ENCODE measurements at regions not wholly inside any gene's neighbourhood (a gene's known extent, or its start where the extent isn't known, plus 50 kb on each side); places are given as distances from the start of the nearest gene placed in this dataset.

DNA sequence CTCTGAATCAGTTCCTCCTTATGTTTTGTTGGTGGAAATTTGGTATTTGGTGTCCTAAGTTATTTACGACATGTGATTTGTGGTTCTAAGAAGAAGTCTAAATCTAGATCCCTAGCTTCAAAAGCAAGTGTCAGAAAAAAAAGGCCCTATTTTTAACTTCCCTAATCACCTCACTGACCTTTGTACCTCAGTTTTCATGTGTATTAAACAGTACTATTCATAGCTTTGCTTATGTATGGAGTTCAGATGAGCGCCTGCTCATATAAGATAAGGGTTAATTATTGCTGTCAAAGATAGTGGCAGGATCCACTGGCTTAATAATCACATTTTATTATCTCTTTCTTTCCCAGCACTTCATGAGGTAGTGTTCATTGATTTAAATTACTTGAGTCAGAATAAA lies 318.2 kb downstream of the PARP8 start:
- DNase-seq (ENCODE audit: insufficient read length, low spot score, missing footprints): no peak

GRCh38 chr5:50990296-50990924 lies 324.0 kb downstream of the PARP8 start:
- H3K4me3 ChIP-seq (ENCODE audit: insufficient read depth, low read length): no peak overlapping the region
- no peak overlapping the region for H3K4me2 ChIP-seq (ENCODE audit: insufficient read depth, low read length)
- H3K27ac ChIP-seq (ENCODE audit: low read depth, low read length): no peak overlapping the region
- DNase-seq (ENCODE audit: insufficient read length, low spot score, missing footprints): no peak
- no peaks in the 10 kb centered on the region for H3K79me2 ChIP-seq (ENCODE audit: insufficient read depth, low read length)
- no peaks in the 10 kb centered on the region for H4K20me1 ChIP-seq (ENCODE audit: insufficient read depth, low read length)
- no peak overlapping the region for H2AFZ ChIP-seq (ENCODE audit: low read length)
- H3K27me3 ChIP-seq (ENCODE audit: insufficient read depth, low read length): no peaks in the 10 kb centered on the region
- H3K9me3 ChIP-seq (ENCODE audit: low read depth, low read length): no peaks in the 10 kb centered on the region
- H3K36me3 ChIP-seq (ENCODE audit: insufficient read depth, low read length): no peaks in the 10 kb centered on the region
- H3K4me1 ChIP-seq (ENCODE audit: insufficient read depth, low read length): no peaks in the 10 kb centered on the region
- TF ChIP-seq CTCF (IDR thresholded peaks at IDR 0.05; ENCODE audit: extremely low read depth, low read depth, low read length): no peak

More for the DNA sequence above, 318.2 kb downstream of the PARP8 start:
- H2AFZ ChIP-seq (ENCODE audit: low read length): no peak overlapping the region
- no peaks in the 10 kb centered on the region for H4K20me1 ChIP-seq (ENCODE audit: insufficient read depth, low read length)
- H3K36me3 ChIP-seq (ENCODE audit: insufficient read depth, low read length): no peaks in the 10 kb centered on the region
- TF ChIP-seq CTCF (IDR thresholded peaks at IDR 0.05; ENCODE audit: extremely low read depth, low read depth, low read length): no peak
- no peak overlapping the region for H3K4me2 ChIP-seq (ENCODE audit: insufficient read depth, low read length)
- H3K27me3 ChIP-seq (ENCODE audit: insufficient read depth, low read length): no peaks in the 10 kb centered on the region
- no peak overlapping the region for H3K27ac ChIP-seq (ENCODE audit: low read depth, low read length)
- no peak overlapping the region for H3K4me3 ChIP-seq (ENCODE audit: insufficient read depth, low read length)
- no peaks in the 10 kb centered on the region for H3K79me2 ChIP-seq (ENCODE audit: insufficient read depth, low read length)
- H3K9me3 ChIP-seq (ENCODE audit: low read depth, low read length): no peaks in the 10 kb centered on the region
- no peaks in the 10 kb centered on the region for H3K4me1 ChIP-seq (ENCODE audit: insufficient read depth, low read length)

DNA sequence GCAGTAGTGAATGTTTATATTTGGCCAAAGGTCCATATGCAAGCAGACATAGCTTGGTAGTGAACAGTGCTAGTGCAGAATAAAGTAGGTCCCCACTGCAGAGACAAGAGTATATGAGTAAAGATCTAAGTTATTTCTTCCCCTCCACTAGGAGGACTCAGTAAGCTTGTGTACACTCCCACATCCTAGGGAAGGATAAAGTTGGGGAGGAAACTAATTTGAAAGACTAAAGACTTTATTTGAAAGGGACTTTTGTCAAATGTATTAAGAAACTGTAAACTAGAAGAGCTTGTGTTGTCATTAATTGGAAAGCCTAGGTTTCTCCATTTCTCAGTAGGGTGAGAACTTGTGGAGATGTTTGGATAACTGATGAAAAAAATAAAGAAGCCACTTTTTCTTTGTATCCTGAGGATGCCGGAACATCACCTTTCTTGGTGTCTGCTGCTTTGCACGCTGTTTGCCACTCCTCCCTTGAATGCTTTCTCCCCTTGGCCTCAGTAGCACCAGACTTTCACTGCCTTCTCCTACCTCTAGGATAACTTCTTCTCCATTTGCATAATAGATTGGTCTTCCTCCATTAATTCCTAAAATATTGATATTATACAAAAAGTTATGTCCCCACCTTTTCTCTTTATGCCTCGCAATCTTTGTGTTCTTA lies 329.0 kb downstream of the PARP8 start:
- Histone ChIP-seq H4K20me1 (ENCODE audit: insufficient read depth, low read length) (no peaks in the 10 kb centered on the region), H3K4me2 (ENCODE audit: insufficient read depth, low read length) (no peak overlapping the region)
- no peak for TF ChIP-seq CTCF (IDR thresholded peaks at IDR 0.05; ENCODE audit: extremely low read depth, low read depth, low read length)

DNA sequence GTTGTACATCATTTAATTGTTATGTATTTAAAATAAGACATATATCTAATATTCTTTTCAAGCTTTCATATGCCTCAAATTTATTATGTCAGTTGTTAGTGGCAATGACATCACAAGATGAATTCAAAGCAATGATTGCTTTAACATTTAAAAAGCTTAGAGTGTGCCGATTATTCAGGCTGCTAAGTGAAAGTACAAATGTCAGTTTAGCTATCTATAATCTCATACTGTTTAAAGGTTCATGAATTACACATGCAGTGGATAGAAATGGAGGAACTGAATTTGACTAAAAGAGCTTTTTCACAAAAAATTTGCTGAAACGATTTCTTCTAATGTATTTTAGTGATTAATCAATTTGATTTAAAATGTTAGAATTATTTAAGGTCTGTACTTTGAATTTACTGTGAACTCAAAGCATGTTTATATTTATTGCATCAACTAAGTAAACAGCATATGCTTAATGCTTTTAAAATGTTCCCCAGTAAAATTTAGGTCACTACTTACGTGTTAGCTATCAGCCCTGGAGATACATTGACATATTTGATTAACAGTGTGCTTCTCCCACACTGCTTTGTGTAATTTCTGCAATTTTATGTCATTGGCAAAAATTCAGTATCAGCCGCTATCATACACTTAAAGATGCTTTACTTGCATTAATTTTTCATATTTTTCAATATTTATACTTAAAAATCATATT lies 334.9 kb downstream of the PARP8 start:
- Histone ChIP-seq H3K4me1 (ENCODE audit: insufficient read depth, low read length) (no peaks in the 10 kb centered on the region), H4K20me1 (ENCODE audit: insufficient read depth, low read length) (no peaks in the 10 kb centered on the region), H2AFZ (ENCODE audit: low read length) (no peak overlapping the region), H3K4me2 (ENCODE audit: insufficient read depth, low read length) (no peak overlapping the region), H3K27me3 (ENCODE audit: insufficient read depth, low read length) (no peaks in the 10 kb centered on the region), H3K4me3 (ENCODE audit: insufficient read depth, low read length) (no peak overlapping the region), H3K27ac (ENCODE audit: low read depth, low read length) (no peak overlapping the region), H3K9me3 (ENCODE audit: low read depth, low read length) (no peaks in the 10 kb centered on the region), H3K79me2 (ENCODE audit: insufficient read depth, low read length) (no peaks in the 10 kb centered on the region), H3K36me3 (ENCODE audit: insufficient read depth, low read length) (no peaks in the 10 kb centered on the region)
- DNase-seq (ENCODE audit: insufficient read length, low spot score, missing footprints): no peak
- no peak for TF ChIP-seq CTCF (IDR thresholded peaks at IDR 0.05; ENCODE audit: extremely low read depth, low read depth, low read length)

More for the DNA sequence above, 329.0 kb downstream of the PARP8 start:
- Histone ChIP-seq H3K27me3 (ENCODE audit: insufficient read depth, low read length) (no peaks in the 10 kb centered on the region), H3K4me3 (ENCODE audit: insufficient read depth, low read length) (no peak overlapping the region), H3K27ac (ENCODE audit: low read depth, low read length) (no peak overlapping the region), H2AFZ (ENCODE audit: low read length) (no peak overlapping the region), H3K9me3 (ENCODE audit: low read depth, low read length) (no peaks in the 10 kb centered on the region), H3K79me2 (ENCODE audit: insufficient read depth, low read length) (no peaks in the 10 kb centered on the region), H3K4me1 (ENCODE audit: insufficient read depth, low read length) (no peaks in the 10 kb centered on the region), H3K36me3 (ENCODE audit: insufficient read depth, low read length) (no peaks in the 10 kb centered on the region)
- no peak for DNase-seq (ENCODE audit: insufficient read length, low spot score, missing footprints)

All from osteoblast (primary cell).